DMS53 treated with DMSO at 0.1 percent for 48 hours (cell line): ENCODE measurements at regions not wholly inside any gene's neighbourhood (a gene's known extent, or its start where the extent isn't known, plus 50 kb on each side); places are given as distances from the start of the nearest gene placed in this dataset.
A peak's percentile ranks its signal among the peaks of the same experiment; 100 is the strongest.

Source experiments
- DNase-seq: peaks from one replicate; lab custom pipeline; 2025; ENCODE audit not compliant: unreplicated experiment; lab: John Stamatoyannopoulos, UW

DNA sequence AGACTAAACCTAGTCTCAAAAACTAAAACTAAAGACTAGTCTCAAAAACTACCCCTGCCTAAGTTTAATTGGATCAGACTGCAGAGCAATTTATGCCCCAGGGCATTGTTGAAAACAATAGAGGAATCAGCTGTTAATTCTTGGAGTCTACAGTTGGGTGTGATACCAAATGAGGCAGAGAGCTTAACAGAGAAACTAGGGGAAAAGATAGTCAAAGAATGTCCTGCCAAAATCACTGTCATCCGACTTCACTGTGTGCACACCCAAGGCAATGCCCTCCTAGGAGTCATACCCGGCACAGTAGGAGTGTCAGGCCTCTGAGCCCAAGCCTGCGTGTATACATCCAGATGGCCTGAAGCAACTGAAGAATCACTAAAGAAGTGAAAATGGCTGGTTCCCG, 90.5 kb upstream of the TOMM7 start:
- no peak for DNase-seq

DNA sequence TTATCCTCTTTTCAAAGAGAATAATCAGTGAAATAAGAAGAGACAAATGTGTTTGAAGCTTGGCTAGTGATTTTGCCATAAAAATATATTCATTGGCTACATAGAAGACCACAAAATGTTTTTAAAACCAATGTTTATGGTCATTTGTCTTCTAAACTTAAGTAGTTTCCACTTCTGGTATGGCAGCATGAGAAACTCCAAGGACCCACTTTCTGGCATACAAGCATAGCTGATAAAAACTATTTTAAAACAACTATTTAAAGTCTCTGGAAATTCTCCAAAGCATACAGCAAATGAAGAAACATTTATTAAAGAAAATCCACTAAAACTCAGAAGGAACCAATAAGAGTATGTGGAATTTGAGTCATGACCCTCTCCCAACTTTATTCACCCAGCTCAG, 89.2 kb upstream of the TOMM7 start:
- DNase-seq, result no peak

DNA sequence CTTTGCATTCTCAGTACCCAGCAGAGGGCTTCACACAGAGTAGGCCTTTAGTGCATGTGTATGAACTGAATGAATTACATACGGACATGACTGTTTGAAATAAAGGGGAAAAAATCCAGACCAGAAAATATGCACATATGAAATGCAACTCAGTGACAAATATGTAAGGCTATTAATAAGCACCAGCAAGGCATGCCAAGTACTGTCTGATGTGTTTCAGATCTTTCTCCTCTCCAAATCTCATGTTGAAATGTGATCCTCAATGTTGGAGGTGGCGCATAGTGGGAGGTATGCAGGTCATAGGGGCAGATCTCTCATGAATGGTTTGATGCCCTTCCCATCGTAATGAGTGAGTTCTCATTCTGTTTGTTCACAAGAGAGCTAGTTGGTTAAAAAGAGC, 87.3 kb upstream of the TOMM7 start:
- DNase-seq, result no peak

DNA sequence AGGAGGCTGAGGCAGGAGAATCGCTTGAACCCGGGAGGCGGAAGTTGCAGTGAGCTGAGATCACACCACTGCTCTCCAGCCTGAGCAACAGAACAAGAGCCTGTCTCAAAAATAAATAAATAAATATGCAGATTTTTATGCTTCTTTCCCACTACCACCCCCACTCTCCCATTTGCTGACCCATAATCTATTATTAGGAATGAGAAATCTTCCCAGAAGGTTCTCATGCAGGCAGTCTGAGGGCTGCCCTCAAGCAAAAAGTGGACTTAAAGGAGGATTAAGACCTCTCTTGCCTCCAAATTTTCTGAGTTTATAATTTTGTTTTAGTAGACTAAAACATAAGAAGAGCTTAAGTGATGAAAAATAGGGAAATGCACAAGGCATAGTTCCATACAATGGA, 85.2 kb upstream of the TOMM7 start:
- DNase-seq, result no peak

DNA sequence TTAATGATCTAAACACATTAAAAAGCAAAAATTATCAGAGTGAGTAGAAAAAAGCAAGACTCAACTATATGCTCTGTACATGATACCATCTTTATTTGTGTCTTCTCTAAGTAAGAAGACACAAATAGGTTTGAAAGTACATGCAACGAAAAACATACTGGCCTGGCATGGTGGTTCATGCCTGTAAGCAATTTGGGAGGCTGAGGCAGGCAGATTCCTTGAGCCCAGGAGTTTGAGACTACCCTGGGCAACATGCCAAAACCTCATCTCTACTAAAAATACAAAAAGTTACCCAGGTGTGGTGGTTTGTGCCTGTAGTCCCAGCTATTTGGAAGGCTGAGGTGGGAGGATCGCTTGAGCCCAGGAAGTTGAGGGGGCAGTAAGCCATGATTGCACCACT, 78.1 kb upstream of the TOMM7 start:
- no peak for DNase-seq

DNA sequence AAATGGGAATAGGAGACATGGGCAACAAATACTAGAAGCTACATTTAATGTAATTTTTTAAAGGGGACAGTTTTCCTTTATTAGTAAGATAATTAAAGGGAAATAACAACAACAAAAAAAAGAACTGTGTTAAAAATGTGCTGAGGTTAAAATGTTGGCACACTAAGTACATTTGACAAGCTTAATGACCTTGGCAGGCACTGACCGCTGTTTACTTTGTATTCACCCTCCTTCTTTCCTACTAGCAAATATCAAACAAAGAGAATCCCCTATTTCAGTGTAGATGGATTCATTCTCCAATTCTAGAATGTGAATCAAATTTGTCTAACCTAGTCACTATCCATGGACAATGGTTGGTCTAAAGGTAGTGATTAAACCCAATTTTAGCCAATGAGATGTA, 77.5 kb upstream of the TOMM7 start:
- DNase-seq, result no peak

DNA sequence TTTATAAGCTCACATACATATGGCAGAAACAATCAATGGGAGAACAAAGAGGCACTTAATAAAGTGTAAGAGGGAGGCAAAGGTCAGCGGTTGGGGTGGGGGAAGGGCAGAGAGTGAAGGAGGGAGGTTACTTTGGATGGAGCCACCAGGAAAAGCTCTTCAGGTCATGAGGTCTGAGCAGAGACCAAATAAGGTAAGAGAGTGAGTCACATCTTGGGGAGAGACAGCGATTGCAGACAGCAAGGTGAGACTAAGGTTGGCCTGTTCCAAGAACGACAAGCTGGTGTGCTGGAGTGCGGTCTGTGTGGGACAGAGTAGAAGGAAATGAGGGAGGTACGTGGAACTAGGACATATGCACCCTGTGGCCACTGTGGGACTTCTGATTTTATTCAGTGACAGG, 74.3 kb upstream of the TOMM7 start:
- DNase-seq, result peak; percentile 91

DNA sequence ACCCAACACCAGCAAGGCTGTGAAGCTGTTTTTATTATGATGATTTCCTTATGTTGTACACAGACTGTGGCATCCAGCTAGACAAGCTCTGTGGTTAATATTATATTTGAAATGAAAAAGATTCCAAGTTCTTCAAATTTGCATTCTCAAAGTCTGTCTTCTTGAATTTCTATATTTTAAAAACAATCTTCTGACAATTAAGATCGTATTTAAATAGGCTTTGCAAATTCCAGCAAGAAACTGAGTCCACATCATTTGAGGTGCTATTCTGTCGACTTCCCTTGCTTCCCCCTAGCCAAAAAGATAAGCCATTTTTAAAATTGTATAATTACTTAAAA, 73.1 kb upstream of the TOMM7 start:
- DNase-seq, result no peak

DNA sequence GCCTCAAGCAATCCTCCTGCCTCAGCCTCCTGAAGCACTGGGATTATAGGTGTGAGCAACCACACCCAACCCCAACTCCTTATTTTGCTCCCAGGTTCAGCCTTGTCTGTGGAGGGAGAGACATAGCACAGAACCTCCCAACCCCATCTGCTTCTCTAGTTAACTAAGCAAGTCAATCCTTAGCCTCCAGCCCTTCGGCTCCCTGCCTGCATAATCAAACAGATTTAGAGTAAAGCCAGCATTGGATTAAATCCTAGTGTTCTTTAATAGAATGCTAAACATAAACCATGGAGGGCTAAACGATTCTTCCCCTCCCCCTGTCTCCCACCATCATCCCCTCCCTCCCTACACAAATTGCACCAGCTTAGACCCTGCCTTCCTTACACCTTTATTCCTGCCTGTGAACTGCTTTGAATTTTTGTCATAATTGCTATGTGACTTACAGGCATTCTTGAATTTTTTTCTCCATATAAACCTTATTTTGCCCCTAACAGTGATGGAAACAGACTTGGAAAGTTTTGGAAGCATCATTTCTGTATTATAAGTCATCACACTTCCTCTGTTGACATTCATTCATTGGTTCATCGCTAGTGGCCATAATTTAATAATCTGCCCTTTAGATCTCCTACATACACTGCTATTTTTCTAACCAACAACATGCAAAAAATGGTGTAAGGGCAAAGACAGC, 72.6 kb upstream of the TOMM7 start:
- no peak for DNase-seq

DNA sequence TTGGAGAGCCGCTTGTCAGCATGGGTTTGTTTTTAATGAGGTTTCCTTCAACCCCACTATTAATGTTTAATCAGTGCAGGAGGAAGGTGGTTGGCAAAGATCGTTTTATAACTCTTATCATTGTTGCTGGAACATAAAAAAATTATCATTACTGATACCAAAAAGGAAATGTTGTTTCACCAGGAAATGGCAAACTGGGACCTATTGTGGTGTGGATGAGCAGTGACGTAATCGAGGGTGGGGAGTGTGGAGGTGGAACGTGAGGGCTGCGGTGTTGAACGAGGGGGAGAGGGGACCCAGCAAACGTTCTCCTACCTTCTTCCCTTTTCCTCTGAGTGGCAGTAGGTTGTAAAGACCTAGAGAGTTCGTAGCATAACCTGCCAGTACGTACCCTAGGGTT, 71.9 kb upstream of the TOMM7 start:
- DNase-seq, result no peak

DNA sequence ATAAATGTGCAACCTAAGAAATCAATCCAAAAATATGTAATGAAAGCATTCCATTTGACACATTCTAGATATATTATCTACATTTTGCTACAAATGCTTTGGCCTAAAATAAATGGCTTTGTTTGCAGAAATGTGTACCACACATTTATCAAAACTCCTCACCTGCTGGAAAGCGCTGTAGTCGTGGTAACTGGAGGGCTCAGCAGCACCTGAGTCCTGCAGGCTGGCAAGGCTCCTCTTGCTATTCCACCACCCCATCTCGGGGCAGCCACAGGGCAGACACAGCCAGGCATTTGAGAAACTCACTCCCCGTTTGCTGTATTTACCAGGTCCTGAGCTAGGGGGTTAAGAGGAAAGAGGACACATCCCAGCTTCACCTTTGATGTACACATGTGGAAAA, 68.1 kb upstream of the TOMM7 start:
- DNase-seq, result no peak

DNA sequence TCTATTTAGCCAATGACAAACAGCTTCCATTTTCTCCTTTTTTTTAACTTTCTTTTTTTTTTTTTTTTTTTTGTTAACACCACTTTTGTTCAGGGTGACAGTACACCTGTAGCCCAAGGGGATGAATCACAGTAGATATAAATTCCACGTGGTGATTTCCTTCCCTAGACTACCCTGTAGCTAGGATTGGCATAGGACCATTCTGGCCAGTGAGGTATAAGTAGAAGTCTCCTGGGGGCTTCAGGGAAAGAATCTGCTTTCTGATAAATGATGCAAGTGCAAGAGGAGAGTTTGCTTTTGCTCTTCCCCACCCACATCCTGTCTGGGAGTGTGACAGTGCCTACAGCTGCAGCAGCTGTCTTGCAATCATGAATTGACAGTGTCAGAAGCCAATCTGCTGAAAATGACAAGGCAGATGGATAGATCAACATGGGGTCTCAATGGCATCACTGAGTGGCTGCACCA, 63.2 kb upstream of the TOMM7 start:
- peak; percentile 87 for DNase-seq

DNA sequence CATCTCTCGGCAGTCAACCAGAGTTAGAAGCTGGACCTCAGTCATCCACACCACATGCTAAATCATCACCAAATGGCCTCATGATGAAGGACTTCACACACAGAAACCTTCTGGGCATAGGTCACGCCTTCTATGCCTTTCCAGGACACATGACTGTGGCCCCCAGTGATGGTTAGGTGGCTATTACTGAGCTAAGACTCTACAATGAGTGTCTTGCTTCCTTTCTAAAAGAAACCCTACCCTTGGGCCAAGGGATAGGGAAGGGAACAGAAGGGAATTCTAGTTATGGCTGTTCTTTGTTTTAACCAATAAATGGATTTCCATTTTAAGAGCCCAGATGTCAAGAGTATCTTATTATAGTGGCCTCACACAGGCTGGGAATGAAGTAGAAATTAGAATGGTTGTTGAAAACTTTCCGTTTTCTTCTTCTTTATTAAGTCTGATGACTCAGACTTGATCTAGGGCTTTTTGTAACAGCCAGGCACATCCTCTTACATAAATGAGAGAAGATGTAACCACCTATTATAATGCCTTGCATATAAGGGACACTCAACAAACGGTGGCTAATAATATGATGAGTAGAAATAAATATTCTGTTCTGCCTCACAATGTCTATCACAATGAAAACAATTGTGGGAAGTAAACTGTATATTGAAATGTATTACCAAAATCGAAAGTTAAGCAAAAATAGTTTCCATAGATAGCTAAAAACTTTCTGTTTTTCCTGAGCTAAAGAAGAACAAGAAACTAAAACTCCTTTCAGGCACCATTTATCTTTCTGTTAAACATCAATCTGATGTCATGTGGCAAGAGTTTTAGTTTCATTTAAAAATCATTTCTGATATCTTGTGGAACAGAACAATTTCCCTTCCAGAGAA, 62.5 kb upstream of the TOMM7 start:
- DNase-seq, result no peak

DNA sequence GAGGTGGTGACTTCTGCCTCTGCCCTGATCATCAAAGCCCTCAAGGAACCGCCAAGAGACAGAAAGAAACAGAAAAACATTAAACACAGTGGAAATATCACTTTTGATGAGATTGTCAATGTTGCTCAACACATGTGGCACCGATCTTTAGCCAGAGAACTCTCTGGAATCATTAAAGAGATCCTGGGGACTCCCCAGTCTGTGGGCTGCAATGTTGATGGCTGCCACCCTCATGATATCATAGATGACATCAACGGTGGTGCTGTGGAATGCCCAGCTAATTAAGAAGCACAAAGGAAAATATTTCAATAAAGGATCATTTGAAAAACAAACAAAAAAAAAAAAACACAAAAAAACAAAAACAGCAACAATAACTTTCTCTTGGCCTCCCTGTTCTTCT, 59.5 kb upstream of the TOMM7 start:
- DNase-seq, result no peak

DNA sequence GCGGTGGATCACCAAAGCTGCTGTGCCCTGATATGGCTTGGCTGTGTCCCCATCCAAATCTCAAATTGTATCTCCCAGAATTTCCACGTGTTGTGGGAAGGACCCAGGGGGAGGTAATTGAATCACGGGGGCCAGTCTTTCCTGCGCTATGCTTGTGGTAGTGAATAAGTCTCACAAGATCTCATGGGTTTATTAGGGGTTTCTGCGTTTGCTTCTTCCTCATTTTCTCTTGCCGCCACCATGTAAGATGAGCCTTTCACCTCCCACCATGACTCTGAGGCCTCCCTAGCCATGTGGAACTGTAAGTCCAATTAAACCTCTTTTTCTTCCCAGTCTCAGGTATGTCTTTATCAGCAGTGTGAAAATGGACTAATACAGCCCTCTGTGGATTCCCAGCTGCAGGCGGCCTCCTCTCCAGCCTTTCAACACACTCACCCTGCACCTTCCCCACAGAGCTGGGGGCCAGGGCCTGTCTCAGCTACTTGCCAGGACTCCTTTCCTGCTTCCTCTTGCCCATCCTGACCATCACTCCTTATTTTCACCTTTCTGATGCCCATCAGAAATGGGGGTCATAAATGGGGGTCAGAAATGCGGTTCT, 57.2 kb upstream of the TOMM7 start:
- DNase-seq, result no peak

DNA sequence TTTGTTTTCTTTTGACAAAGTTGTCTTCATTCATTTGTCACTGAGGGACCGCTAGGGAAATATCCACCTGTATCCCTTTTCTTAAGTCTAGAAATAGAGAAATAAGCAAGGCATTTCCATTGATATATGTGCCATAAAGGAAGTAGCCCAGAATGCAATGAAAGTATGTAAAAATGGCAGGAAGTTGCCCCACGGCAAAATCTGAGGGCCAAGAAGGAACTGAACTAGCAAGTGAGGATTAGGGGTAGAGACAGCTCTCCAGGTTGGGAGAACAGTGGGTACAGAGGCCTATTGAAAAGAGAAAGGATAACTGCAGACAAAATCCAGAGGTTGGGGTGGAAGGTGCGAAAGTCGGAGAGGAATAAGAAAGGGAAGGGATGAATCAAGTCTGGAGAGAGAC, 56.6 kb upstream of the TOMM7 start:
- DNase-seq, result no peak

DNA sequence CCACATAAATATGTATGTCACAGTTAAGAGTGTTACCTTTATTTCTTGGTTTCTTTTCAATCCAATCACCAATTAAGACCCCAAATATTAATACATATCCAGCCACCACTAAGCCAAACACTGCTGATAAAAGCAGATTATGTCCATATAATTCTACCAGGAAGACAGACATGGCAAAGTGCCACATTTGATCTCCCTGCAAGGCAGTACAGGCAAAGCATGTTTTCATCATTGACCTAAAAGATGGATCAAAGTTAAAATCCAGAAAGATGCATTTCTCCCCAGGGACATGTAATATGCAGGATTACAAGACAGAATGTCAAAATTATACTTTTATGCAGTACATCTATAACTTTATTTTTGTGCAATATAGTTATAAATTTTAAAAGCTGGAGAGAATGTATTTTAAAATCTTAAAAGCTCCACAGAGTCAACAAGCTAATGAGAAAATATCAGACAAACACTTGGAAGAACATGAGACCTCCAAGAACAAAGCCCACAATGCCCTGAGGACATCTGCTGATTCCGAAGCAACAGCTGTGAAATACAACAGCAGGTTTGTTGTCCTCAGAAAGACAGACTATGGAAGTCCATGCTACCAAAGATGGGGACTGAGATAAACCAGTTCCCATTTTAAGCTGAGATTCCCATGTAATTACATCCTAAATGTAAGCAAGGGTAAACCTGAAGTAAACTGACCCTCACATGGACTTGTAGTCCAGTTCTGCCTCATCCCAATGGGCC, 54.5 kb upstream of the TOMM7 start:
- DNase-seq, result no peak

DNA sequence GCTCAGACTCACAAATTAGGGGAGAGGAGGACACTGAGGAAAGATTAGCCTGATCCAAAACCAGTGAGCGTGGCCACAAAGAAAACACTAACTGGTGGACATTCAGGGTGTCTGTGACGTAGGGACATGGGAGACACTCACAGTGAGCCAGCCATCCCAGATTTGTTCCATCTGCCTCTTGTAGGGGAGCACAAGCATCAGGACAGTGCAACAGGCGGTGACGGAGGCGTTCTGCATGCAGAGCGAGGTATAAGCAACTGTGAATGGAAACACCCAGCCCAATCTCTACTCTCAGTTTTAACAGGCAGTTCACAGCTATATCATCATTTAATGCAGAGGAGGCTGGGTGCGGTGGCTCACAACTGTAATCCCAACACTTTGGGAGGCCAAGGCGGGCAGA, 52.8 kb upstream of the TOMM7 start:
- no peak for DNase-seq

DNA sequence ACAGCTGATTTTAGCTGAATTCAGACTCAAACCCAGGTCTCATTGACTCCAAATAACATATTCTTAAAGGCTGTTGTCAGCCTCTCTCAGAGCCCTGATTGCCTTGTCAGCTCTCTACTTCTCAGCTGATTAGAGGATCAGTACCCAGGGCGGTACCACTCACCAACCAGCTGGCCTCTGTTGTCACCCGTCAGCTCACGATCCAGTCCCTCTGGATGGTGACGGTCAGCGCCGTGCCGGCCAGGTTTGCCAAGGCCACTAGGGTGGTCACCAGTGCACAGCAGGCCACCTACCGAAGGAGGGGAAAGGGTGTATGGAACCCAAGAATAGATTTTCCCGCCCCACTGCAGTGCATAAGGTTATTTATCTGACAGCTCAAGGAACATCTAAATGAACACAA, 52.3 kb upstream of the TOMM7 start:
- no peak for DNase-seq
